Heart left ventricle (tissue), 13 donors: ENCODE measurements at regions not wholly inside any gene's neighbourhood (a gene's known extent, or its start where the extent isn't known, plus 50 kb on each side); places are given as distances from the start of the nearest gene placed in this dataset.

Experiments used
- POLR2A ChIP-seq, 2 donors: fragments of 450-650 bp; IDR thresholded peaks; one replicate each; pipeline ENCODE4 v1.6.1; 2017; ENCODE audit warnings: antibody characterized with exemption in 2 of 2, mild to moderate bottlenecking in 2 of 2, moderate library complexity in 2 of 2
- TF ChIP-seq, protein P1 (sequence below), 12 donors: fragments of 200-600 bp; sonication (generic) in 4 of 12; IDR thresholded peaks; one replicate each; pipeline versions ENCODE4 v1.5.0 to v1.8.0; 2018 to 2022; ENCODE audit warnings: antibody characterized with exemption in 12 of 12, mild to moderate bottlenecking in 5 of 12
- donor health status: ischemic (EF 13 %, LVEDD 7.1; RV severe dilation, severe dysfunction).
- donor health status: DM: no; HTN: yes; CAD: no.
- donor health status: DM: no; HTN: no; CAD: no.
- donor health status: ischemic (EF 25% LVEDD 6.9; RV normal size, moderate dysfunction).
- donor health status: ischemic (EF 25% LVEDD 5.7; RV mildly dilated, moderate dysfunction).
- donor health status: ischemic (EF 35%, LVEDD 5.7; RV mildly dilated, moderate dysfunction).
- donor health status: nonischemic (EF 11% LVEDD 7.7; RV severe dilation, severe dysfunction).
- donor health status: DM: yes; HTN: yes; CAD: no.
- donor health status: PGD.
- donor health status: ischemic (EF 29% LVEDD 5.4; RV normal size, mild dysfunction).
- donor health status: nonischemic (EF 23%, LVEDD 6.1; RV moderate dilation, normal function).

DNA sequence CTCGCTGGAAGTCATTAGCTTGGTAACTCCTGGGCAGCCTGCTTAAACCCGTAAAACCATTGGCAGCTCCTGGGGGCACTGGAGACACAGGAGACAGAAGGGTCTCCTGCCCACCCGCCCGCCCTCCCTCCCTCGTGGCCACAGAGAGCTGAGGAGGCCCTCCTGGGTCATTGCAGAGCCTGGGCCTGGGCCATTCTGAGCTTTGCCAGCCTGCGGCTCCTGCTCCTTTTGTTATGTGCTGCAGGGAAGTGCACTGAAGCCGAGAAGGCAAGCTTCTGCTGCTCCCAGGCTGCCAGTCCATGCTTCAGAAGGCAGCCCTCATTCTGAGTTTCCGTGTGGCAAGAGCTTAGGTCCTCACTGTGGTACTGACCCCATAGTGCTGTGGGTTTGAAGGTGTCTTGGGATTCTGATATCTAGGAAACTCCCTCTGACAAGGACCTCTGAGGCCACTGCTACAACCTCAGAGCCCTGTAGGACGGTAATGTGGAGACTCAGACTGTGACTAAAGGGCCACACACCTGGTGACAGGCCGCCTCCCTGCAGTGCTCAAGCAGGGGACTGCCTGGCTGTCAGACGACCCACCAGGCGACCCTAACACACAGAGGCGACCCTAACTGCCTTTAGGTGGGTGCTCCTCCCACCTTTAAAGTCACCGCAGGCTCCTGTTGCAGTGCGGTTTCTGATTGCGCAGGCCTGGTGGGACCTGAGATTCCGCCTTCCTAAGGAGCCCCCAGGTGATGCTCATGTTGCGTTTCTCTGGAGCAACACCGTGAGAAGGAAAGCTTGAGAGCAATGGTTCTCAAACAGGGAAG is 118.7 kb downstream of the IER5 start:
- TF ChIP-seq, protein P1, sequence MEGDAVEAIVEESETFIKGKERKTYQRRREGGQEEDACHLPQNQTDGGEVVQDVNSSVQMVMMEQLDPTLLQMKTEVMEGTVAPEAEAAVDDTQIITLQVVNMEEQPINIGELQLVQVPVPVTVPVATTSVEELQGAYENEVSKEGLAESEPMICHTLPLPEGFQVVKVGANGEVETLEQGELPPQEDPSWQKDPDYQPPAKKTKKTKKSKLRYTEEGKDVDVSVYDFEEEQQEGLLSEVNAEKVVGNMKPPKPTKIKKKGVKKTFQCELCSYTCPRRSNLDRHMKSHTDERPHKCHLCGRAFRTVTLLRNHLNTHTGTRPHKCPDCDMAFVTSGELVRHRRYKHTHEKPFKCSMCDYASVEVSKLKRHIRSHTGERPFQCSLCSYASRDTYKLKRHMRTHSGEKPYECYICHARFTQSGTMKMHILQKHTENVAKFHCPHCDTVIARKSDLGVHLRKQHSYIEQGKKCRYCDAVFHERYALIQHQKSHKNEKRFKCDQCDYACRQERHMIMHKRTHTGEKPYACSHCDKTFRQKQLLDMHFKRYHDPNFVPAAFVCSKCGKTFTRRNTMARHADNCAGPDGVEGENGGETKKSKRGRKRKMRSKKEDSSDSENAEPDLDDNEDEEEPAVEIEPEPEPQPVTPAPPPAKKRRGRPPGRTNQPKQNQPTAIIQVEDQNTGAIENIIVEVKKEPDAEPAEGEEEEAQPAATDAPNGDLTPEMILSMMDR (IDR thresholded peaks at IDR 0.05): no peak
- no peak for TF ChIP-seq POLR2A (IDR thresholded peaks at IDR 0.05)
